Right hindlimb (tissue), 1 donor: ENCODE measurements at regions not wholly inside any gene's neighbourhood (a gene's known extent, or its start where the extent isn't known, plus 50 kb on each side); places are given as distances from the start of the nearest gene placed in this dataset.
"Not testable (repeated sequence)": the region's sequence is repeated elsewhere in the genome, so short reads cannot be mapped to it uniquely, and the experiment has no call there.

Experiments used
- DNase-seq: peaks from one replicate; pipeline ENCODE4 v3.0.0-alpha.2; 2018

DNA sequence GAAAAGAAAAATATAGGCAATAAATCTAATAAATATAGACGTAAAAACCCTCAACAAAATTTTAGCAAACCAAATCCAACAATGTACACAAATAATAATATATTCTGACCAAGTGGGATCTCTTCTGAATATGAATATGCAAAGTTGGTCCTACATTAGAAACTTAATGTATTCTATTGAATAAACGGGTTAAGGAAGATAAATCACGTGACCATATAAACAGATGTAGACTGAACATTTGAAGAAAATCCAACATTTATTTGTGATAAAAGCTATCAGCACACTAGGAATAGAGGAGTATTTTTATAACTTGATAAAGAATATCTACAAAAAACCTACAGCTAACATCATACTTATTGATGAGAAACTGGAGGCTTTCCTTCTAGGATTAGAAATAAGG lies 502.8 kb upstream of the KIF2B start:
- DNase-seq: no peak

DNA sequence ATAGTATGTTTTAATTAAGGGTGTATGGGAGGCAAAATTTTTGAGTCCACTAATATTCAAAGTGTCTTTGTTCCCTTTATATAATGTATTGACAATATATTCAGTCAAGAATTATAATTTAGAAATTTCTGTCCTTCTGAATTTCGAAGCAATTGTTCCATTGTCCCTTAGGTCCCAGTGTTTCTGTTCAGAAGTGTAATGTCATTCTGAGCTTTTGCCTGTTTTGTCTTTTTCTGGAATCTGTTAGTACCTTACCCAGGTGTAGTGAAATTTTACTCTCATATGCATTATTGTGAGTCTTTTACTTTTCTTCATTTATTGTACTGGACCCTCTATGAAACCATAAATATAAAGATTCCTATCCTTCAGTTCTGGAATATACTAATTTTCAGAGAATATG lies 505.7 kb upstream of the KIF2B start:
- no peak for DNase-seq

DNA sequence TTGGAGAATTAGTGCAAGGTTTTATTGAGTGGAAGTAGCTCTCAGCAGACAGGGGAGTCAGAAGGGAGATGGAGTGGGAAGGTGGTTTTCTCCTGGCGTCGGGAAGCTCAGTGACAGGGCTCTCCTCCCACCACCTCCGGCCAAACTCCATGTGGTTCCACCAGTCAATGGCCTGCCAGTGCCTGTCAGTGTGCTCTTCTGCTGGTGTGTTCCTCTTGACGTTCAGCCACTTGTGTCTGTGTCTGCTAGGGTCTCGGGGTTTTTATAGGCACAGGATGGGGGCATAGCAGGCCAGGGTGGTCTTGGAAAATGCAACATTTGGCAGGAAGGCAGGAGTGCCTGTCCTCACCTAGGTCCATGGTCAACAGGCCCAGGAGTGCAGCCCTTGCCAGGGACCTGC lies 506.7 kb upstream of the KIF2B start:
- DNase-seq: no peak

DNA sequence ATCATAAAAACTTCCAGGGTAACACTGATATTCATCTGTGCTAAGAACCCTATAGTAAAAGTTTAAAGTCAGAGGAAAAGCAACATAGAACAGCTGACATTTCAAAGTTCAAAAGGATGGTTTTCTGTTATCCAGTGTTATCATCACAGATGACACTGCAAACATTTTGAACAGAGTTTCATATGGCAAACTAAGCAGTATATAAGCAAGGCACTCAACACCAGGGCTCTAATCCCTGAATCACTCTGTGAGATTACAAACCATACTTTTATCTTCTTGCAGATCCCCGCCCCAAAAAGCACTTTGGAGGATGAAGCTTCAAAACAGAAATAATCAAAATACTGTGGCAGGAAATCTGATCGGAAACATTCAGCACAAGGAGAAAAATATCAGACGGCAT lies 508.2 kb upstream of the KIF2B start:
- no peak for DNase-seq

DNA sequence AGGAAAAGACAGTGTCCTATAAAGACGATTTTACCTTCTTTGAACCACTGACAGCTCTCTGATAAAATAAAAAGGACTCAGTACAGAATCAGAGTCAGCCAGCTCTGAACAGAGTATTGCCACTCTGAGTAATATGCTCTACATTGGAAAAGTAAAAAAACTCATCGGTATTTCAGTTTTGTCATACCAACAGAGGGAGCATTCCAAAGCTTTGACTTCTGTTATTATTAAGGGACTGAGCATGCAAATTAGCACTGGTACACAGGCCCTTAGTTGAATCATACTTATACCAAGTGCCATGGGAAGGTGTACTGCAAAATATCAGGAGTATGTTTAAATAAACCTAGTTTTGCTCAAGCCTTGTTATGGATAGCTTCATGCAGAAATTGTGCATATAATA lies 509.0 kb upstream of the KIF2B start:
- DNase-seq: no peak

DNA sequence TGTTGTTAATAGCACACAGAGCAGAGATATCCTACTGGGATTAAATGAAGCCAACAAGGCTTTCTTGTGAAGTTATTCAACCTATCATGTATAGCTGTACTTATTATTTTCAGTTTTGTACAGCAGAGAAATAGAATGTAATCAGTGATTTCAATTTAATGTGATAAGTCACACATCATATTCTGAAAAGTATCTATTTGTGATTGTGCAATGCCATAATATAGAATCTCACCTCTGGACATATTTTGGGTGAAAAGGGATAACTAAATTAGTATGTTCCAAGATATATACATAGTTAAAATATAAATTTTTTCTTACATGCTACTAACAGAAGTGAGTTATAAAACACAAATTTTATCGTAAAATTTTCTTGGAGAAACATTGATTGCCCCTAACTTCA lies 544.3 kb upstream of the KIF2B start:
- DNase-seq: no peak

GRCh38 chr17:53273126-53273525 lies 549.6 kb upstream of the KIF2B start:
- no peak for DNase-seq

GRCh38 chr17:53270936-53271335 lies 551.8 kb upstream of the KIF2B start:
- no peak for DNase-seq

DNA sequence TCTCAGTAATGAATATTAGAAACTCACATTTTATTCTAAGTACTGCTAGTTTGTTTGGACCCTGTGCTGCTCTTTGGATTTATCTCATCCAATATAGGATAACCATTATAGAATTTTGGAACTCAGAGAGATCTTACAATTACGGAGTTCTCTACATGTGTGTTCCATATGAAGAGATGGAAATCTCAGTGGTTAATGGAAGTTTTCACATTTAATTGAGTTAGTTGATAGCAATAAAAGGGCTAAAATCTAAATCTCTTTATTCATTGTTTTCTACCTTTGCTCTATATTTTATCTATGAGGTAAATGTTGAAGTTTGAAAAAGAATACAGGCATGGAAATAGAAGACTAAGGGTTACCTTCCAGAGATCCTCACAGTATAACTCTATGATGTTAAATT lies 558.0 kb upstream of the KIF2B start:
- DNase-seq: no peak

DNA sequence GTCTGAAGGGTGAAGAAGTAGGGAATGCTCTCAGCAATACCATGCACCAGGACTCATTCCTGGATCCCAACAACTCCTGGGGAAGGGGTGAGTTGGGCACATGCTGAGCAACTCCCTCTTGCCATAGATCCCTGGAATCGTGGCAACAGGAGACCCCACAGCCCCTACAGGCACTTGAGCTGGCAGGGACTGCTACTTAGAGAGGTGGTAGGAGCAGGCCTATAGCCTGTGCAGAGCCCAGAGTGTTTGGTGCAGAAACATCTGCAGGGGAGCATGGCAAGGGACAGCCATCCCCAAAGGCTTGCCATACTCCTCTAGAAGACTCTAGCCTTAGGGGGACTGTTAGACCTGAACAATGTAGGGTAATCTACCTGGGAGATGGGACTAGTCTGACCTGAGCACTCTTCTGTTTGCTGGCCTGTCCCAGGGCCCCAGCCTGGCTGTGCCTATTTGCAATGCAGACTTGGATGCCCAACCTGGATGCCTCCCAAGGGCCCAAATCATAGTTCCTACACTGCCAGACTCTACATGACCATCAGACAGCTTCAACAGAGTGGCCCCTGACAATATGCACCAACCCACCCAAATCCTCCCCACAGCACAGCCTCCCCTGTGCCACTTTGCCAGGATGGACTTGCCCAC lies 568.6 kb upstream of the KIF2B start:
- no peak for DNase-seq

DNA sequence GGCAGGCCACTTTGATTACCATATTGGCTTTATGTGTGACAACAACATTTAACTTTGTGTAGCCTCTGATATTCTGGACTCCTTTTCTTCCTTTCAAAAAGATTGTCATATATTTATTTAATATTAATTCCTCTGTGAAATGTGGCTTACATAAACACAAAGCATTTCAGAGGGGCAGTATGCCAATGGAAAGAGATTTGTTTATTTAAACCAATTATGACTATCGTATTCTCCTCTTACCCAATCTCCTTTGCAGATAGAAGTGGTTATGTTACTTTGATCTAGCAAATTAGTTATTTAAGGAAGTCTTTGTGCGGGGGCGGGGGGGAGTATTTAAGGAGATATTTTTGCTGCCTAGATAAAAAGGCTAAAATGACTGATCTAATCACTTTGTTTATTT lies 573.7 kb upstream of the KIF2B start:
- DNase-seq: no peak

- DNase-seq: no peak
These were observed 588.6 kb upstream of the KIF2B start for GRCh38 chr17:53234138-53234537.

DNA sequence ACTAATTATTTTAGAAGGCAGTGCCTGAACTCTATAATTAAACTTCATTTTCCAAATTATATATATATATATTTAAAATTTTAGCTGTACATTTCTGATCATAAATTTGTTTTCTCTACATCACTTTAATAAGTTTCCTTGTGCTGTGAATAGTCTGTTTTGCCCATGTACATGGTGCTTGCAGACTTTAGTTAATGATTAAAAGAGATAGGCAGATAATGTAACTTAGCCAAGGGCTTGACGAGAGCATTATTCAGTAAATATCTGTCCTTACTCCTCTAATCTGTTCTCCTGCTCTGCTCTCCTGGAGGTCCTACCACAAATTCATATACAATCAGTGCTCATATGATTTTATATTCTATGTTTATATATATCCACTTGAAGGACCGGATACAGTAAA lies 595.2 kb upstream of the KIF2B start:
- no peak for DNase-seq

- DNase-seq: no peak
These were observed 595.6 kb upstream of the KIF2B start for GRCh38 chr17:53227111-53227510.

GRCh38 chr17:53219821-53220220 lies 602.9 kb upstream of the KIF2B start:
- DNase-seq: no peak

DNA sequence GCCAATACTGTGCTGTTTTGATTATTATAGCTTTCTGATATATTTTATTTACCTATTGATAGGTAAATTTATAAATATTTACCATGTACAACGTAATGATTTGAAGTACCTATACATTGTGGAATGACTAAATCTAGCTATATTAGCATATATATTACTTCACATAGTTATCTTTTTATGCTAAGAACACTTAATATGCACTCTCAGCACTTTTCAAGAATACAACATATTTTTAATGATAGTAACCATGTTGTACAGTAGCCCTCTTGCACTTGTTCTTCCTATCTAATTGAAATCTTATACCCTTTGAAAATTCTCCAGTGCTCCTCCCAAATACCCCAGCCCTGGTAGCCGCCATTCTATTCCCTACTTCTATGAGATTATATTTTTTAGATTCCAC lies 604.0 kb upstream of the KIF2B start:
- no peak for DNase-seq

- DNase-seq: no peak
These were observed 605.4 kb upstream of the KIF2B start for GRCh38 chr17:53217311-53217710.

DNA sequence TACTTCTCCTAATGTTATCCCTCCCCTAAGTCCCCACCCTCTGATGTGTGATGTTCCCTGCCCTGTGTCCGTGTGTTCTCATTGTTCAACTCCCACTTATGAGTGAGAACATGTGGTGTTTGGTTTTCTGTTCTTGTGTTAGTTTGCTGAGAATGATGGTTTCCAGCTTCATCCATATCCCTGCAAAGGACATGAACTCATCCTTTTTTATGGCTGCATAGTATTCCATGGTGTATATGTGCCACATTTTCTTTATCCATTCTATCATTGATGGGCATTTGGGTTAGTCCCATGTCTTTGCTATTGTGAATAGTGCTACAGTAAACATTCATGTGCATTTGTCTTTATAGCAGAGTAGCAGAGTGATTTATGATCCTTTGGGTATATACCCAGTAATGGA lies 613.8 kb upstream of the KIF2B start:
- not testable (repeated sequence) for DNase-seq

DNA sequence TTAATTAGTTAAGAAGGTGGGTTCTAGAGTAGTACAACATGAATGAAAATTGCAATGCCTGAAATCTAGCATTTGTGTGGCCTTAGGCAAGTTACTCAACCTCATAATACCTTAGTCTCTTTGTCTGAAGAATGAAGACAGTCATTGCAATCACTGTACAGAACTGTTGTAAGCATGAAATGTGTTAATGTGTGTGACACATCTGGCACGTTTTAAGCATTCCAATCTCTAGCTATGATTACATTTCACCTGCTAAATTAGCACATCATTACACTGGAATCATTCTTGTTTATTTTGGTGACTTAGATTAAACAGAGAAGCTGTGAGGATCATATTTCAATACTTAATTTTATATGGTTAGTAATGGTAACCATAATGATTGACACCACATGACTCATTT lies 629.7 kb upstream of the KIF2B start:
- no peak for DNase-seq

DNA sequence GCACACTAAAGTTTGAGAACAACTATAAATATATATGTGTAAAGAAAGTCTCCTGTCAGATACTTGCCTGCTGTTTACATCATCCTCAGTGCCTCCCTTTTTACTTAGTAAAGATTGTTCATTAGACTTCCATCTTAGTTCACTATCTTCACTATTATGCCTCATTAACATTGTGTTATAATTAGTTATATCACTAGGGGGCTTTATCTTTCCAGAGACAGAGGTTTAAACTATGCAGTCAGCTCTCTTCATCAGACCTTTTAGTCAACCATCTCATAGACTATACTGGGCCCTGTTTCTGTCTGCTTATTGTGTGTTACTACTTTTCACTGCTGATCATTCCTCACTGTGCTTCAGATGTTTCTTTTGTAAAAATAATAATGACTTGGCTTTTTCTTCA lies 630.8 kb upstream of the KIF2B start:
- no peak for DNase-seq

DNA sequence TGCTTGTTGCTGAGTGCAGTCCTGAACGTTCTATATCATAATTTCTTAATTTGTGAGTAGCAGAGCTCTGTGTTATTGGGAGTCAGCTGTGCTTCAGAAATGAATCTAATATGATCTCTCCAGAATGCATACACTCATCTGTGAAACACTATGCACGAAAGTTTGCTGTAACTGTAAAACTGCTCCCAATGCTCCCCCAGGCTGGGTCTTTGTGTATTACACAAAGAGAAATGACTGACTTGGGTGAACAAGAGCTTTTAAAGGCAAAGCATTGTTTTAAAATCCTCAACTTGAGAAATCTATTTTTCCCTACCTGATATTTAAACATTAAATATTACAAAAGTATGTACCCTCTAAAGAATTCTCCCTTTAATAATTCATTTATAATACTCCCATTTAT lies 636.7 kb upstream of the KIF2B start:
- DNase-seq: no peak

- no peak for DNase-seq
These were observed 646.1 kb upstream of the KIF2B start for GRCh38 chr17:53176629-53177028.

- no peak for DNase-seq
These were observed 654.3 kb upstream of the KIF2B start for GRCh38 chr17:53168413-53168812.

DNA sequence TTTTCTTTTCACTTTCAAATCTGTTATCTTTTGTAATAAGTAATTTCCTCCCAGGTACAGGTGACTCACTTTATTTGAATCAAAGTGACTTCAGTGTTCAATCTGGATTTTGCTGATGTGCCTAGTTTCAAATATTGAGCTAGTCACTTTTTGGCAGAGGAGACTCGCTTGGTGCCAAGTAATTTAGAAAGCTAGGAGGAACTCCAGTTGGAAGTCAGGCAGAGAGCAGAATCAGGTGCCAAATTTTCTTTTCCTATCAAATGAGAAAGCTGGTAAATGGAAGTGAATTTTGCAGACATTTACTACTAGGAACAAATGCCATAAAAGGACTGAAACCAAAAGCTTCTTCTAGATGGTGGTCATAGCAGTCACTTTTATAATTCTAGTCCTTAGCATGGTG lies 656.0 kb upstream of the KIF2B start:
- DNase-seq: no peak

- no peak for DNase-seq
These were observed 672.5 kb upstream of the KIF2B start for GRCh38 chr17:53150101-53150698.
